Iris pigment epithelial cell (primary cell): ENCODE measurements at regions not wholly inside any gene's neighbourhood (a gene's known extent, or its start where the extent isn't known, plus 50 kb on each side); places are given as distances from the start of the nearest gene placed in this dataset.
A peak's percentile ranks its signal among the peaks of the same experiment; 100 is the strongest.
"Not testable (repeated sequence)": the region's sequence is repeated elsewhere in the genome, so short reads cannot be mapped to it uniquely, and the experiment has no call there.

Experiments used
- DNase-seq: peaks from one replicate; pipeline ENCODE4 v3.0.0-alpha.2; 2011; ENCODE audit warnings: low read depth

GRCh38 chr5:50898966-50899365 is 232.5 kb downstream of the PARP8 start:
- DNase-seq, result no peak

GRCh38 chr5:50900952-50901510 is 234.6 kb downstream of the PARP8 start:
- no peak for DNase-seq

DNA sequence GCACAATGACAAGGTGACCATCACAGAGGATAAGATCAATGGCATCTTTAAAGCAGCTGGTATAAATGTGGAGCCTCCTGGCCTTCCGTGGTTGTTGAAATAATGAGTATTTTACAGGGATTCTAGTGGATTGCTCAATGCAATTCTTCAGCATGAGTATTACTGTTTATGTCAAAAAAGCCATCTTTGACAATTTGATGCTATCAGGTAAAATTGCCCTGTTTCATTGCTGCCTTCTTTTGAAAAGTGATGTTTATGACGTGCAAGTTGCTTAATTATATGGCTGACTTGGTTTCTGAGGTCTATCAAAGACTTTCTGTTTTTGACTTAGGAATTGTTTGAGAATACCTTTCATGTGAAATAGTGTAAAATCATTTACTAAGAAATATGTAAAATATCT is 237.2 kb downstream of the PARP8 start:
- DNase-seq, result no peak

- no peak for DNase-seq
Observed at GRCh38 chr5:50905996-50906570, 239.6 kb downstream of the PARP8 start.

- not testable (repeated sequence) for DNase-seq
Observed at GRCh38 chr5:50920160-50920559, 253.7 kb downstream of the PARP8 start.

DNA sequence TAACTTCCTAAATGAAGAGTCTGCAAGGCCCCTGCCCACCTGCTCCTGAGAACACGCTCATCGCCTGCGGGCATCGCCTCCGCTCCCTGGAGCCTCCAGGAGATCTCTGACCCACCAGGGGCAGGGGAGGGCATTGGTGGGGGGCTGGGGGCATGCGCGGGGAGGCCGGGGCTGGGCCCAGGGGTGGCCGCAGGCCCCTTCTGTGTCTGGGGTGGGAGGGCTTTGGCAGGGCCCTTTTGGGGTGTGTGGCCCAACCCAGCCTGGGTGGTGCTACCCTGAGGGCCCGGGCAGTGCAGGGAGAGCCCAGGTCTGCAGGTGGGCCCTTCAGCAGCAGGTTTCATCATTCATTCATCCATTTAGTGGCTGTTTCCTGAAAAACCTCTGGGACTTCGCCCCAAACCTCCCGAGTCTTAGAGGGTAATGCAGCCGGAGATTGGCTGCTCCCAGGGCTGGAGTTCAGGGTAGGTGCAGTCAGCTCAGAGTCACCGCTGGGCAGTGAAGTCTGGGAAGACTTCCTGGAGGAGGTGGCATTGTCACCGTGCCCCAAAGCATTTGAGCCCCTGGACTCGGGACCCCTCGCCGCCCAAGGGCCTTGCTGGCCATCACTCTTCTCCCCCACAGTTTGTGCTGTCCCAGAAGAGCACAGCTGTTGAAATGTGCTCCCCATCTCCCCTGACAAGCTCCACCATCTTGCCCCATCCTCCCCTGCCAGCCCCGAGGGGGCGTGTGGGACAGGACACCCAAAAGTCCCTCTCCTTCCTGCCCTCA is 255.1 kb downstream of the PARP8 start:
- DNase-seq, result no peak

DNA sequence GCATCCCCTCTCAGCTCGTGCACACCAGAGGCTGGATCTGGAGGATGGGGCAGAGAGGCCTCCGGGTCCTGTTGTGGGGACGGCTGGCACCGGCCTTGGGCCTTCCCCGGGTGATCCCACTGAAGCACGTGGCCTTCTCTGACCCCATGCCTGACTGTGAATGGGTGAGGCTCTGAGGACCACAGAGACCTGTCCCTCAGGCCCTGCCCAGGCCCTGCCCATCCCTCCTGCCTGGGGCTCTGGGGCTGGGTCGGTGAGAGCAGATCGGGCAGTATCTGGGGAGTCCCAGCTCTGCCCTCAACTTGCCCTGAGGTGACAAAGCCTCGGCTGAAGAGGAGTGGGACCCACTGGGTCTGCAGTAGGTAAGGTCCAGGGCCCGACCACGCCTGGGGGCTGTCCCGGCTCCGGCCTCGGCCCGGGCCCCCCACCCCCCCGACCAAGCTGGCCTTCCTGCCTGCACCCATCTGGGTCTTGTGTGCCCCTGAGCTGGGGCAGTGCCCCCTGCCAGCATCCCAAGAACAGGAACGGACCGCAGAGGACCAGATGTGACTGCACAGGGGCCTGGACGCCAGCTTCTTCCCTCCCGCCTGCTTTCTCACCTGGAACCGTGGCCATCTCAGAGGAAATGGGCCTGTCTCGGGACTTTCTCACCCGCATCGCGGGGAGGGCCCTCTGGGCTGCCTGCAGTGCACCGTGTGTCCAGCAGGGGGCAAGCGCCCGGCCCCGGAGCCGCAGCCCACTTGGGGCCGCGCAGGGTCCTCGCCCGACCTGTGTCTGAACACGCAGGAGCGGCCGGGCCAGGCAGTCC is 255.9 kb downstream of the PARP8 start:
- not testable (repeated sequence) for DNase-seq

DNA sequence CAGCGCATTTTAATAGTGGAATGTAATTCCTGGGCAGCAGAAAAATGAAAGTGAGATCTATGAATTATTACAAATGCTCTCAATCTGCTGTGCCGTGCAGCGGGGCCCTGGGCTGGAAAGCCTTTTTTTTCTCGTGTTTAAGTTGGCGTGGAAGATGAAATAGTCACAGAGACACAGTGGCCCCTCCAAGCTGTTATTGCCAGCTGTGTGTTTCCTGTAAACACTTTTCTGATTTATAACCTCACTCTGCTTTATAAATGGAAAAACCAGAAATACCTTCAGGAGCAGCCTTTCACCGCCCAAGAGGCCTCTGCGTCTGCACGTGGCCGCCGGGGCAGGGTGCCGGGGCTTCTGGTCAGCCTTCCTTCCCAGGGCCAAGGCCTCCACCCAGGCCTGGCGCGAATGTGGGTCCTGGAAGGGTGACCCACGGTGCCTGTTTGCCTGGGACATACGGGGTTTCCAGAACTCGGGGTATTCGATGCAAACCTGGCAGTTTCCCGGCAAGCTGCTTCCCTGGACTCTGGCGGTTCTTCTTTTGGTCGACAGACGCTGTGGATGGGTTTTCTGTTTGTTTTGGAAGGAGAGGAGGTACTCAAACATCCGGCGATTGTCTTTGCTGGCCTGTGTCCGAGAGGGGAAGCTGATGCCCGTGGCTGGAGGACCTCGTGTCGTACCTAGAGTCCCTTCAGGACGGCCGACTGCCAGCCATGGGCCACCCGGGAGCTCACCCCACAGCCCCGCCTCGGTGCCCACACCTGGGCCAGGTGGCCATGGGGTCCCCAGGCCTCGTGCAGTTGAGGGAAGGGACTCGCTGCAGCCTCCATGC is 256.7 kb downstream of the PARP8 start:
- DNase-seq, result no peak

DNA sequence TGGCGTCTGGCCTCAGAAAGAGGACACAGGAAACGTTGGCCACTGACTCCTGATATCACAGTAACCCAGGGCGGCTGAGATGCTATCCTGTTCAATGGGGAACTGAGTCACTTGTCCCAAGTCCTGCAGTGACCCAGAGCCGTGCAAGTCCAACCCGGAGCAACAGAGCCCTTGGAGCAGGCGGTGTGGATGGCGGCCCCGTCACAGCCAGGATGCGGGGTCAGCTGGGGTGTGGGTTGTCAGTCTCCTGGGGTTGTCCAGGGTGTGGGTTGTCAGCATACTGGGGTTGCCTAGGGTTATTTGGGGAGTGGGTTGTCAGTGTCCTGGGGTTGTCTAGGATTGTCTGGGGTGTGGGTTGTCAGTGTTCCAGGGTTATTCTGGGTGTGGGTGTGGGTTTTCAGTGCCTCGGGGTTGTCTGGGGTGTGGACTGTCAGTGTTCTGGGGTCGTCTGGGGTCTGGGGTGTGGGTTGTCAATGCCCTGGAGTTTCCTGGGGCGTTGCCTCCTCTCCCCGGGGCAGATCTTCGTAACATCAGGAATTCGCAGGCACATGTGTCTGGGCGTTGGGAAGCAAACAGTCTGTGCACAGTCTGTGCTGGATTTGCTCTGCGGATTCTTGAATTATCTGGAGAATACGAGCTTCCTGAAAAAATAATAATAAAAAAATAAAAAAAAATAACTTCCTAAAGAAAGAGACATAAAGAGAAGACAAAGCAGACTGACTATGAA is 257.5 kb downstream of the PARP8 start:
- no peak for DNase-seq

- no peak for DNase-seq
Observed at GRCh38 chr5:50927953-50928352, 261.5 kb downstream of the PARP8 start.

GRCh38 chr5:50929174-50929573 is 262.7 kb downstream of the PARP8 start:
- DNase-seq, result no peak

- no peak for DNase-seq
Observed at GRCh38 chr5:50934343-50934742, 267.9 kb downstream of the PARP8 start.

GRCh38 chr5:50945139-50945538 is 278.7 kb downstream of the PARP8 start:
- no peak for DNase-seq

GRCh38 chr5:50947906-50948683 is 281.7 kb downstream of the PARP8 start:
- DNase-seq, result no peak

- no peak for DNase-seq
Observed at GRCh38 chr5:50953290-50953689, 286.9 kb downstream of the PARP8 start.

DNA sequence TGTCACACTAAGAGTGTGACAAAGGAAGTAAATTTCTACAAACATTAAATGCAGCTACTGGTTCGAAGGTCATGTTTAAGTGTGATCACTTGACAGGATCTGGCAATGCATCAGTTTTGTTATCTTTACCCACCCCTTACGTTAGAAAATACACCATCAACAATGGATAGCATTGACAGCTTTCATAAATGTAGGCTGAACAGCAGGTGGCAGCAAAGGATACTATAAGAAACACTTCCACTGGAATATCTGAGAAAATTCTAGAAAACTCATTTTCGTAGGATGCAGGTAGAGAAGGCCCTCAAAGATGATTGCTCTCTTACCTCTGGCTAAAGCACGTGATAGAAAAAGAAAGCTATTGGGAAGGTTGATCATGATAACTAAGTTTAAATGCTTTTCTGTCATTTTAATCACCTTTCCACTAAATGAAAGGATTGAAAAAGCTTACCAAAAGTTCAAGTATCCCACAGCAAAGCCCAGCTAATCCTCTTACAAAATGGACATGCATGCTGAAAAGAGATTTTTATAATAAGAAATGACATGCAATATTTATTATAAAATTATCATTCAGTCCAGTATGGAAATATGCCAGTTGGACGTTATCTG is 292.5 kb downstream of the PARP8 start:
- DNase-seq, result peak; percentile 47

DNA sequence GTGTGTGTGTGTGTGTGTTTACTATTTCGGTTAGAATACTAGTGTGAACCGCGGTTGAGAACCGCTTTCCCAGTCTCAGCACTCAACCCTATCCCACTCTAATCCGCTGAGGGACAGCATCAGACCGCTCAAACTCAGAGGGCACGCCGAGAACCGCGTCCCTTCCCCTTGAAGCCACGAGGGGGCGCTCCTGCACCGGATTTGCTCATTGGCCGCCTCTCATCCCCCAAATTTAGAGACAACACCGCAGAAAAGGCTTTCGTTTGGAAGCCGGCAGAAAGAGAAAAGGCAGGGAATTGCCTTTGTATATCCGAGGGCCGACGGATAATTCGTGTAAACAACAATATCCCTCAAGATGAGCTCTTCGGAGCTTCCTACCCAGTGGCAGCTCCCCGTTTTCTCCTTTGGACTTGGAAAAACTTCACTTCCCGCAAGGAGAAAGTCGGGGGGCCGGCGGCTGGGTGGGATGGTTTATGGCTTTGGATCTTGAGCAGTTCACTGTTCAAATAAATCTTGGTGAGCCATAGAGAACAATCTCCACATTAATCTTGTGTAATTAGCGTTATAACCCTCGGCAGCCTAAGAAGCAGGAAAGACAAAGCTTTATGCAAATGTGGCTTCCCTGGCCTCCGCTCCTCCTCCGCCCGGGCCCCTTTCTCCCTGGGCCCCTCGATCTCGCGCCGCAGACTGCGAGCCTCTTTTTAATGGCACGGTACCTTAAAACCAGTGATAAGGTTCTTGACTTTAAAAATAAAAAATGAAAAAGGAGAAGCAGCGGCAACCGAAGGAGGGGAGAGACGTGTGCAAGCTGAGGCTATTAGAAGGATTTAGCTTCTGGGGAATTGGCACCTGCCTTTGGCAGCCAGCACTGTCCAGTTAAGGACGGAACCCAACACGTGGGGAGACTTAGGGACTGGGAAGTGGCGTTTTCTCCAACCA is 296.8 kb downstream of the PARP8 start:
- peak; percentile 27 for DNase-seq

- DNase-seq, result no peak
Observed at GRCh38 chr5:50963971-50964745, 297.7 kb downstream of the PARP8 start.
